Ammon's horn (tissue), 1 donor: ENCODE measurements at regions not wholly inside any gene's neighbourhood (a gene's known extent, or its start where the extent isn't known, plus 50 kb on each side); places are given as distances from the start of the nearest gene placed in this dataset.
"Not testable (repeated sequence)": the region's sequence is repeated elsewhere in the genome, so short reads cannot be mapped to it uniquely, and the experiment has no call there.

Experiments
- DNase-seq: peaks from one replicate; pipeline ENCODE4 v3.0.0-alpha.2; 2016; ENCODE audit warnings: low spot score

DNA sequence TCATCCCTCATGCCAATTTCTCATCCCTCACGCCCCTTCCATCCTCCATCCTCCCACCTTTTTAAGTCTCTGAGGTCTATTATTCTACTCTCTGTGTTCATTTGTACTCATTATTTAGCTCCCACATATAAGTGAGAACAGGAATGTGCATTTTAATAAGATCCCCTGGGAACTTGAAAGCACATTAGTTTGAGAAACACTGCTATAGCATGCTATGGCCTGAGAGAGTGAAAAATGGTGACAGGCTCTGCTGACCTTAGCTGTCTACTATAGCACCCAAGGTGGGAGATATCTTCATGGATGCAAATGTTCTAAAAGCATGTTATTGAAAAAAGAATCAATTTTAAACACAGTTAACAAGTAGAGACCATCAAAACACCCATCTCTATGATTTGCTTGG lies 712.0 kb downstream of the TFAP2A start:
- DNase-seq: no peak

- DNase-seq: peak; percentile 20
Measured at GRCh38 chr6:9699888-9700287, 715.0 kb downstream of the TFAP2A start.

- DNase-seq: no peak
Measured at GRCh38 chr6:9697263-9697931, 717.5 kb downstream of the TFAP2A start.

DNA sequence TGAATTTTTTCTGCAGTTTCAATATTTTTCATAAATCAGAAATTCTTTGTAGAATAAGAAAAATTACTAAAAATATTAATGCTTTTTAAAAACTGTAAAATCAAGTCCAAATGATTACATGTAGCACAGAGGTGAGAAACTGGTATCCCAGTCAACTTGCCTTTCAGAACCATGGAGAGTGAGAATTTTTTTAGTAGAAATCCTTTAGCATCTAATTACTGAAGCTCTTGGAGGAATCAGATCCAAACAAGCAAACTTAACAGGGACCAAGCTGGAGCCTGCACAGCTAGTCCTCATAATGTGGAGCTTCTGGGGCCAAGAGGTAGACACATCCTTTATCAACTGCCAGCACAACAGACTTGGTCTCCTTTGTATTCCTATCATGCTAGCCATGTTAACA lies 724.5 kb downstream of the TFAP2A start:
- no peak for DNase-seq

DNA sequence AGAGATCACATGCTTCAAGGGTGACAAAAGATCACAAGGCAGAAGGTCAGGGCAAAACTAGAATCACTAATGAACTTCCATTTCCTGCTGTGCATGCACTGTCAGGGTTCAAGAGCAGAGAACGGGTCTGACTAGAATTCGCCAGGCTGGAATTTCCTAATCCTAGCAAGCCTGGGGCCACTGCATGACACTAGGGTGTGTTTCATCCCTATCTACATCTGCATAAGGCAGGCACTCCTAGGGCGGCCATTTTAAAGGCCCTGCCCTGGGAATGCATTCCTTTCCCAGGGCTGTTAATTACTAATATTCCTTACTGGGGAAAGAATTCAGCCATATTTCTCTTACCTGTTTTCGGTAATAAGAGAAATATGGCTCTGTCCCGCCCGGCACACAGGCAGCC lies 734.1 kb downstream of the TFAP2A start:
- DNase-seq: not testable (repeated sequence)

- no peak for DNase-seq
Measured at GRCh38 chr6:9675122-9675521, 739.8 kb downstream of the TFAP2A start.

DNA sequence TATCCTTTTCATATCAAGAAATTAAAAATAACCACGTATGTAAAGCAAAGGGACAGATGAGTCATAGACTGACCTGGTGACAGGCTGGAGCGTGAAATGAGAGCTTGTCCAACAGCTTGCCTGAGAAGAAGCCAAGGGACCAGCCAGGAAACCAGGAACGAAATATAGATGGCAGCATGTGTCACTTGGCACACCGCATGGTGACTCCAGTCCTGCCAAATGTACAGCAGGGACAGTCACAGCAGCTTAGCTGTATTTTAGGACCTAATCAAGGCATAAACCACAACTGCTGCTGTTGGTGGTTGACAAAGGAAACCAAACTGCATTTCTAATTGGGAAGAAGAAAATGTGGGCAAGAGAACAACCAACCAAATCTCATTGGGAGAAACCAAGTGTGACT lies 755.0 kb downstream of the TFAP2A start:
- no peak for DNase-seq

GRCh38 chr6:9657994-9658393 lies 756.9 kb downstream of the TFAP2A start:
- DNase-seq: no peak

DNA sequence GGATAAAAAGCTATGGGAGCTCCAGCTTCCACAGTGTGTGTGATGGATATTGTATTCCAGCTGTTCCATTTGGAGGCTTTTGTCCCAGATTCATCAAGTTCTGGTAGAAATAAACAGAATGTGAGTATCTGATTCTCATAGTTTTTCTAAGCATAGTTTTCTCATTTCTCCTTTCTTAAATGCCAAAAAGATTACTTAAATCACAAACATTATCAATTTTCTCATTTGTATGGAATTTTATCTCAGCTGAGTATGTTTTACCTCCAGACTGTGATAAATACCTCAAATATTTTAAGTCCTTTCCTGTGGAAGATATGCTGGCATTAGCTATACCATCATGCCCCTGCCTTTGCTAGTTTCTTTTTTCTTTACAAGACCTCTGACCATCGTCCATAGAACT lies 767.3 kb downstream of the TFAP2A start:
- DNase-seq: no peak

DNA sequence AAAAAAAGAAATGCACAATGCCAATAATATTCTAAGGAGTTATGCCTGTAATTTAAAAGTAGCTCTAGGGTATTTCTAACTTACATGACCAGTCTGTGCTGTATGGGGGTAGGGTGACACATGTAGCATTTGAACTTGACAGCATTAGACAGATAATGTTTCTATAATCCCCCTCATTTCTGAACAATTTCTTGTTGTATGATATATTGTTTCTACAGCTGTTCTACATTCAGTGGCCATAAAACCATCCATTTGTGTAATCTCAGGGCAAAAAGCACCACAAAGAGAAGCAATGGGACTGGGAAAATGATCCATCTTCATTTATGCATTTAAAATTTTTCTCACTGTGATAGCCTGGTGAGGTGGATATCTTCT lies 767.8 kb downstream of the TFAP2A start:
- no peak for DNase-seq

DNA sequence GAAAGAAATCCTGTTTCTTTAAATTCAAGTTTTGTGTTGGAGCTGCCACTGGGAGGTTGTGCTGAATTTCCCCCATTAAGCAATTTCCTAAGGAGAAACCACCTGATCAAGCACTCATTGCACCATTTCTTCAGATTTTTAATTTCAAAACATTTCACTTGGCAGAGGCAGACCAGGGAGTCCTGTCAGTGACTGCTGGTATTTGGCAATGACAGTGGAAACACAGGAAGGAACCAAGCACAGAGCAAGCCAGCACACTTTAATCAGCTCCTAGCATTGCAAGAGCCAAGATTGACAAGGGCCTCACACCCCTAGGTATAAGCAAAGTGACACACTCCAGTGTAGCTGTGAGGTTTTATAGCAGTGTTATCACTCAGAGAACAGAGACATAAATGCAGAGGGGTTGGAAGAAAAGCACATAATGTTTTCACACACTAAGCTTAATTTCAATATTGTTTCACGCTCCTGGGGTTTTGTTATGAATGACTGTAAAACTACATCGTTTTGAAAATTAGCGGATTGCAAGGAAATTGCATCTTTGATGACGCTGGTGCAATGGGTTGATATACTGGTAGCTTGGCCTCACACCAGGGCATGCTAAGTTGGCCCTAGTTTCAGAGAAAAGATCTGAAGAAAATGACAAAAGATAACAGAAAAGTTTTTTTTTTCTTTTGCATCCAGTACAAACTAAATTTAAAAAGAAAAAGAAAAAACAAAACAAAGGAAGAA lies 768.4 kb downstream of the TFAP2A start:
- peak; percentile 3 for DNase-seq

DNA sequence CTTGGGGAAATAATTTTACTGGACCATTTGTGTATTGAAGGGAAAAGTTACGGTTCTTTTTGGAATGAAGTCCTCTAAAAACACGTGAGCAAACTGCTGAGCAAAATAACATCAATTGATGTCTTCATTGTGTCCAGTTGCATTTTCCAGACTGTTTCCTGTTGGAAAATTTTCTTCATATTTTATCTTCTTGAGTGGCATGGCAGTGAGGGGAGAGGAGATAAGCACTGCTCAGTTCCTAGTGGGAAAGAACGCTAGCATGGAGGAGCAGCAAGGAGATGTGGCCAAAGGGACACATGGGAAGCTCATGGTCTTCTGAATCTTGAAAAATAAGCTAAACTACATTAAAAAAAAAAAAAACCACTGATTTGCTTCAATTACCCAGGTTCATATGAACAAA lies 776.0 kb downstream of the TFAP2A start:
- no peak for DNase-seq

DNA sequence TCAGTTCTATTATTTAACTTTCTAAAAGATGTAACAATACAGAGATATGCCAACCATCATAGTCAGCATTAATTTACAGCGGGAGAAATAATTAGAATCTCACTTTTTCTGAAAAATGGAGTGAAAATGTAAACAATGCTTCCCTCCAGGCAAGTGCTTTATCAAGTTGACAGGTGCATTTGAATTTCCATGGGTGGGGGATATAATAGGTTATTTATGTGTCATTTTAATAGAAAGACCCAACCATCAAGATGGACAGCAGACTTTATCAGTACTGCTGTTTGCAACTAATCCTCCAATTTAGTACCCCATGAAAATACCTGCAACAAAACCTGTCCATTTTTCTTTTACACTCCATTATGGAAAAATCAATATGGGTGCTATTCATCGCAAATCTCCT lies 780.1 kb downstream of the TFAP2A start:
- DNase-seq: no peak

DNA sequence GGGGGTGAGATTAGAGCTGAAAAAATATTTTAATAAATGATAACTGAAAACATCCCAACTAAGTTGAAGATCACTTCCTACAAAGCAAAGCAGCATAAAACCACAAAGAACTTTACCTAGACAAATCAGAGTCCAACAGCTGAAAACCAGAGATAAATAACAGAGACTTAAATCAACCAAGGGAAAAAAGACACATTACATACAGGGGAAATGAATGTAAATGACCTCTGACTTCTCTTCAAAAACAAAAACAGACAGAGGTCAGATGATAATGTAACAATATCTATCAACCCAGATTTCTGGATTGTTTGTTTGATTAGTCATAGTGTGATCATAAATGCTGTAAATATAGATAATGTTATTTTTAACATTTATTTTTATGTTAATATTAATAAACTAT lies 782.8 kb downstream of the TFAP2A start:
- DNase-seq: no peak

DNA sequence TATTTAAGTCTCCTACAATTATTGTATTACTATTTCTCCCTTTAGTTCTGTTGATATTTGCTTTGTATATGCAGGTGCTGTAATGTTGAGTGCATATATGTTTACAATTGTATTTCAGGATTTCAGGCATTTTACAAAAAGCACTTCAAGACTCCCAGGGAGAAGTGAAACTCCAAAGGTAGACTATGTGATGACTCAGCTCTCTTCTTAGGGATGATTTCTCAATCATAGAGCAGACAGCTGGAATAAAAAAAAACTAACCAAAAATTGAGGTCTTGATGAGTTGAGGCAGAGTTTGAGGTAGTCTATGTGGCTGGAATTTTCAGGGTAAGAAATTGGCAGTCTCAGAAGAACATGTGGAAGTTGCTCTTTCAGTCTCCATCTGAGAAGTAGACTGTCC lies 786.1 kb downstream of the TFAP2A start:
- DNase-seq: no peak

DNA sequence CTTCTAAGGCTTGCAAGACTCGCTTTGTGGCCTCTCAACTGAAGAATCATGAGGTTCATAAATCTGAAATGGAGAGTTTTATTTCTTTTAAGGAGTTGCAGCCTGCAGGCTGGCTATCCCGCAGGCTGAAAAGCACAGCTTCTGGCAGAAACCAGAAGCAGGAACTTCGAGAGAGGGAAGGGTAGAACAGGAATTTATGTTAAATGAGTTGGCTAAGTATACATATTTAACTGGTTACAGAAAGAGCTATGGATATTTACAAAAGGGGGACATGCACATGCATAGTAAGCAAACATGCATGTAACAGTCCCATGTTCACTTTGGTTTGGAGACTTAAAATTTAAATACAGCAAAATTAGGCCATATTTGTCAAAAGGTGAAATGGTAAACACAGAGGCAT lies 787.0 kb downstream of the TFAP2A start:
- no peak for DNase-seq

DNA sequence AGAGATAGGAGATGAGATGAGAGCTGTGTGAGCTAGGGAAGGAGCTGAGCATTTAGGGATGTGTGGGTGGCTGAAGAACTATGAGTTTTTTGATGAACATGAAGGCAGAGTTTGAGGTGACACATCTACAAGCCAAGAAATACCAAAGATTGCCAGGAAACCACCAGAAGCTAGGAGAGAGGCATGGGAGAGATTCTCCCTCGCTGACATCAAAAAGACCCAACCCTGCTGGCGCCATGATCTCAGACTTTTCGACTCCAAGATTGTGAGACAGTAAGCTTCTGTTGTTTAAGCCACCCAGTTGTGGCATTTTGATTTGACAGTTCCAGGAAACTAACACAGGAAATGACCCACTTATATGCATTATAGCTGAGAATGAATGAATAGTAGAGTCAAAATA lies 790.9 kb downstream of the TFAP2A start:
- DNase-seq: no peak

GRCh38 chr6:9623228-9623832 lies 791.5 kb downstream of the TFAP2A start:
- no peak for DNase-seq

- no peak for DNase-seq
Measured at GRCh38 chr6:9621276-9621675, 793.6 kb downstream of the TFAP2A start.

DNA sequence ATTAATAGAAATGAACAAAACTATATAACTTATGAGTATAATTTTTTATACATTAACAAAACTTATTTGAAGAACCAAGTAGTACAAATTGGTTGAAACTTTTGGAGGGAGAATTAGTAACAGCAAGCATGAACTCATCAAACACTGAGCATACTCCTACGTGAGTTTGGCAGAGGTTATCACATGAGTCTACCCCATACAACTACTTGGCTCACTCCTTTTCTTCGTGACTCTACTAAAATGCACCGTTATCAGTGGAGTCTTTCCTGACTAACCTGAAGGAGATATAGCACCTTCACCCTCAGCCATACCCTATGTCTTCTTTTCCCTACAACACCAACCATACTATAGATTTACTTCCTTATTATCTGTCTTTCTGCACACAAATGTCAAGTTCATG lies 794.2 kb downstream of the TFAP2A start:
- no peak for DNase-seq

- no peak for DNase-seq
Measured at GRCh38 chr6:9620263-9620662, 794.6 kb downstream of the TFAP2A start.

DNA sequence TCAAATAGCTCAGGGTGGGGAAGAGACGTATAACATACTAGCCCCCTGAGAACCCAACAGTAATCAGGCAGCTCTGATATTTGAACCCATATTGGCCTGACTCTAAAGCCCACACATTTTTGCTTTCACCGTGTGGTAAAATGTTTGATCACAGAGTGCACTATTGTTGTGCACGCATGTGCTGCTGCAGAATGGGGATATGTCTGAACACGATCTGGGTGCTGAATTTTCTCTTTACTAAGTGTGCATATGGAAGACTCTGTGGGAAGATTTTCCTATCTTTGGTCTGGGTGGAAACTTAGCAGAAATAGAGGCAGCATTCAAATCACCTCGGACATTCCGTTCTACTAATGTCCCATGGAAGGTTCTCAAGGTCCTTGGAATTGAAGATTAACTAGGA lies 800.1 kb downstream of the TFAP2A start:
- no peak for DNase-seq

DNA sequence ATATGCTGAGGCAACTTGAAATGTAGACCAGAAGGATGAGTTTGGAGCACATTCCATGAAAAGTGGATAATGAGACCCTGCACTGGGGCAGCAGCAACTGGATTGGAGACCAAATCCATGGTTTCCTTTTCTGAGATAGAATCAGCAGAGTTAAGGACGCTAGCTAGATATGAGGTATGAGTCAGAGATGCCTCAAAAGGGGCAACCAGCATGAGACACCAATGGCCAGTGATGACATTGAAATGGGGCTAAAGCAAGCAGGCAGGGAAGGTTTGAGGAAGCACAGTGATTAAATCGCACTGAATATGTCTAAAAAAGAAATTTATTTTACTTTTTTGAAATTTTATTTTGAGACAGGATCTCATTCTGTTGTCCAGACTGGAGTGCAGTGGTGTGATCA lies 802.4 kb downstream of the TFAP2A start:
- DNase-seq: no peak
